ENCODE measurements at regions not wholly inside any gene's neighbourhood (a gene's known extent, or its start where the extent isn't known, plus 50 kb on each side); places are given as distances from the start of the nearest gene placed in this dataset.
A peak's percentile ranks its signal among the peaks of the same experiment; 100 is the strongest.

DNA sequence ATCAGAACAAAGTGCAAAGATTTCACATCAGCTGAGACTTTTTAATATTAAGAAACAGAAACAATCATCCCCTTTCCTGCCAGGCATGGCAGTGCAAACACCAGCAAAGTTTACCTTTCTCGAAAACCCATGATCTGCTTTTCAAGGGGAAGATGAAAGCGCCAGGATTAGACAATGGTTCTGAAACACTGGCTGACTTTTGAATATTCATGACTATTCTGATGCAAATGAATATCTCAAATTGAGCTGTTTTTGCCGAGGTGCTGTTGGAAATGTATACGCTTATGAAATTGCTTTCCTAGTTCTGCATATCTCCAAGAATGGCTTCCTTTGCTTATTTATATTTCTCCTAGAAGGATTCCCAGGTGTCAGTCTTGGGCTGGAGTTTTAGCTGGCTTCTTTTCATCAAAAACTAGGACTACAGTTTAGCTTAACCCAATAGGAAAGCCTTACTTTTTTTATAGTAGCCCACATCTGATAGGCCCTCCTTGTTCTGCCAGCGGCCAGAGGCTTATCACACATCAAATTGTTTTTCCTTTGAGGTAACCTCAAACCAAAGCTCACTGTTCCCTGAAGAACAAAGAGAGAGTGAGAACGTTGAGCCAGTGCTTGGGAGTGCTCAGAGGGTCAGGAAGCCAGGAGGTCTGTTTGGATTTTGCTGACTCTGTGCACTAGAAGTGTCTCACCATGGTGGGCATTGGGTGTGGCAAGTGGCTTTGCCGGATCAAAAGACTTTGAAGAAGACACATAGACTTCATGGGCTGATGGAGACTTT, 74.0 kb upstream of the PLCL2 start:
- DNase-seq: no peak

DNA sequence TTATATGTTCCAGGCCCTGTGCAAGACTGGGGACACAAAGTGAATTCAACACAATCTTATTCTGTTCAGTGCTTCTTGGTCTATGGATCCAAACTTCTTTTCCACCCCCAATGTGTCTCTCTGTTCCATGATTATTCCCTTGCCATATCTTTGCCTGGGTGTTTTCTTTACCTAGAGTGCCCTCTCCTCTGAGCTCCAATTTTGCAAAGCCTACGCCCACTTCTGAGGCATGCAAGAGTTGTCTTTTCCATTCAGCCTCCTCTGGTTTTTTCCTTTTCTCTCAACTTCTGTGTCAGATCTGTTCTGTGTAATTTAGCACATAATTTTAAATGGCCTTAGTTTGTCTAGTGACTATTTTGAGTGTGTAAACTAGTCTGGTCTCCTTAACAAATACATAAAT, 72.8 kb upstream of the PLCL2 start:
- no peak for DNase-seq

DNA sequence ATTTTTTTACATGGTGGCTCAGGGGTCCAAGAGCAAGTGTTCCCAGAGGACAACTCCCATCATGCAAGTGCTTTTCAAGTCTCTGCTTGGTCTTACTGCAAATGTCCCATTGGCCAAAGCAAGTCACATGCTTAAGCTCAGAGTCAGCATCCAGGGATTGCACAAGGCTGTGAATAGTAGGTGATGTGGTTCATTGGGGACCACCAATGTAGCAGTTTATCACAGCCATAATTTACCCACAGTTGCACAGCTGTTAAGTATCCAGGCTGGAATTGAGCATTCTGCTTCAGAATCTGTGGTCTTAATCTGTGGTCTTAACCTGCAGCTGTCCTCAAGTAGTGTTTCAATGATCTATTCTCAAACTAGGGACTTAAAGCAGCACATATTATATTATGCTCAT, 71.4 kb upstream of the PLCL2 start:
- DNase-seq: no peak

- no peak for DNase-seq
These were observed 68.5 kb upstream of the PLCL2 start for GRCh38 chr3:16816048-16816780.

DNA sequence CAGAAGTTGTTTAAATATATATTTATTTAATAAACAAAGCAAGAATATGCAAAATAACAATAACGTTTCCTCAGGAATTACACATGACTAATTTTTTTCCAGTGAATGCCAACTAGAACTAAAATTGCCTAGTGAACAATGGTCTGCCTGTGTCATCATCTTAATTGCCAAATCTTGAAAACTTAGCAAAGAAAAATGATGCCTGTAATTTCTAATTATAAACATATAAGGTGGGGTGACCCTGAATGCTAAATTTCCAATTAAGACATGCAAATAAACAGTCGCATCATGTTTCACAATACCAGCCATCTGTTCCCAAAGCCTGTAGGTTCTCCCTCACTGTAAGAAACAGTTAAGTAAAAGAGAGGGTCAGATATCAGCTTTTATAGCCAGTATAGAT, 67.6 kb upstream of the PLCL2 start:
- DNase-seq: no peak

DNA sequence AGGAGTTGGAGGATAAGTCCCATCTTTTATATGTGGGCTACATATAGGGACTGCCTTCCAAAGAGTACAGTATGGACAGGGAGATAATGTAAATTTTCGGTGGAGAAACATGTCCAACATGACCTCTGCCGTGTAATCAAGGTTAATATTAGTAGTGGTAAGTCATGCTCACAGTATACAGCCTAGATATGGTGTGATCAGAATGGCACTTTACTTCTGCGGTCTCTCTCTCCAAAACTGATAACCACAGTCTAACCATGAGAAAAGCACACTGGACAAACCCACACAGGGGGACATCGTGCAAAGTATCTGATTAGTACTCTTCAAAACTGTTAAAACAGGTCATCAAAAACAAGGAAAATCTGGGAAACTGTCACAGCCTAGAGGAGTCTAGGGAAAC, 66.6 kb upstream of the PLCL2 start:
- no peak for DNase-seq

DNA sequence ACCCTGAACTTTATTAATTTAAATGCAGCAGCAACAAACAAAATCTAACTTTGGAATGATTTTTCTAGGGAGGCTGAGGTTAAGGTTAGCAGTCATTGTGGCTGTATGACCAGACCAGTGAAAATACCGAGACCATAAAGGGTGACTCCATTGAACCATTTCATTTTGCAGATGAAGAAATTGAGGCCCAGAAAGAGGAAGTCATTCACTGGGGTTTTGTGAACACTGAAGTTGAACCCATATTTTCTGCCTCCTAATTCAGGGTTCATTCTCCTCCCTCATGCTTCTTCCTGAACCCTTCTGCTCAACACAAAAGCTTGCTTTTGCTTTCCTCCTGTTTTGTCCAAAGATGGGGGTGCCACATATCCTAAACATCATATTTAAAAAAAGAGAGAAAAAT, 65.8 kb upstream of the PLCL2 start:
- DNase-seq: no peak

- no peak for DNase-seq
These were observed 64.3 kb upstream of the PLCL2 start for GRCh38 chr3:16820485-16820884.

DNA sequence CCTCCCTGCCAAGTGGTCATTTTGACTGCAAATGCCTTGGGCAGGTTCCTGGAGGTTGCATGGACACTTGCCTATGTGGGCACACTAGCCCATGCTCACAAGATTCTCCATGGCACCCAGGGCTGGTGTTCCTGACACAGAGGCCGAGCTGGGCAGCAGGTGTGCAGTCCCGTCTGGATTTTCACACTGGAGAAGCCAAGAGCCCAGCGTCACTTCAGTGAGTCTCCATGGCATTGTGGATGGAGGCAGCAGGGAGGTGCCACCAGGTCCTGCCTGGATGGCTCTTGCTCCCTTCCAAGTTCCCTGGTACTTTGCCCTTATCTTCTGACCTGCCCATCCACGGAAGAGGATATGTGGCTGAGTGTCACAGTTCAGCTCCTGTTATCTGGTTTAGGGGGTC, 63.7 kb upstream of the PLCL2 start:
- DNase-seq: no peak

GRCh38 chr3:16824081-16824696, 60.6 kb upstream of the PLCL2 start:
- no peak for DNase-seq

DNA sequence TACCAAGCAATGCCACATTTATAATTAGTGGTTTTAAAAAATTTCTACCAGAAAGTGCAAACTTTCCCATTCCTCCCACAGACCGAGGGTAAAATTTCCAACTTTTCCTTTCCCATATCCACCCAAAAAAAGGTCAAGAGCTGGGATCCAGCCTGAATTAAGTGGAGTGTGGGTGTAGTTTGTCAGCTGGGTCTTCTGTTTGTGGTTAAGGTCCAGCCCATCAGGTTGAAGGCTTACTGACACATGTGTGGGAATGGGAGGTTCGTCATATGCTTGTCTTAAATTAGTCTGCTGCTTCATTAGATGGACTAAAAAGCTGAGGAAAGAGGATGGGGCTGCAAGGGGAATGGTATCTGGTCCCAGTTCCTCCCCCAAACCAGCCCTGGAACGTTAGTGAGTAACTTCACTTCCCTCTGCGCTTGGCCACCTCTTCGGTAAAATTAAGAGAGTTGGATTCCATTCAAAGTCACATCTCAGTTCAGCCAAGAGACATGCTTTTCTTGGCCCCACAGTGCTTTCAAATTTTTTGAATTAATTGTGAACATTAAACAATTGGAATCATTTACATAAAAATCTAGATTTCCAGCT, 59.0 kb upstream of the PLCL2 start:
- no peak for DNase-seq

DNA sequence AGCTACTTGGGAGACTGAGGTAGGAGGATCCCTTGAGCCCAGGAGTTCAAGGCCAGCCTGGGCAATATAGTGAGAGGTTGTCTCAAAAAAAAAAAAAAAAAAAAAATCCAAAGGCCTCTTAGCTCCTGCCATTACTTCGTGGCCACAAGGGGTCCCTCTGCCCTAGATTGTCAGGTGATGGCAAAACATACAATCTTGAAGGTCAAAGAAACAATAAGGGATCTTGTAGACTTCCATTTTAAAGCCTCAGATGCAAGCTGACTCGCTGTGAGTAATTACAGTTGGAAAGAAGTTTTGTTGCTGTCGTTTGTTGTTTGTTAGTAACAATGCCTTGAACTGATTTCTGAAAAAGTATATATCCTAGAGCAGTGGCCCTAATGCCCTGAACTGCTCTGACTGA, 55.9 kb upstream of the PLCL2 start:
- peak; percentile 2 for DNase-seq

GRCh38 chr3:16831846-16832245, 52.9 kb upstream of the PLCL2 start:
- DNase-seq: no peak

GRCh38 chr3:16834214-16834613, 50.5 kb upstream of the PLCL2 start:
- no peak for DNase-seq

DNA sequence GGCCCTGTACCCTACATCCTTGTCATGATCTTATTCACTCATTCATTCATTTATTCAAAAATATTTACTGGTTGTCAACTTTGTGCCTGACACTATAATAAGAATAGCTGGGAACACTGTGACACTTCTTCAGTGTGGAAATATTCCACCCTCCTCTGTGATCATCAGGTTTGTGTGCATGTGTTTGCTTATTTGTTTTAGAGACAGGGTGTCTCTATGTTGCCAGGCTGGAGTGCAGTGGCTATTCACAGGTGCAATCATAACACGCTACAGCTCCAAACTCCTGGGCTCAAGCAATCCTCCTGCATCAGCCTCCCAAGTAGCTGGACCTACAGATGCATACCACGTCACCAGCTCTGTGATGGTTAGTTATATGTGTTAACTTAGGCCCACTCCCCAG, 50.0 kb upstream of the PLCL2 start:
- DNase-seq: no peak
